DND-41 (cell line): ENCODE measurements at regions not wholly inside any gene's neighbourhood (a gene's known extent, or its start where the extent isn't known, plus 50 kb on each side); places are given as distances from the start of the nearest gene placed in this dataset.

Experiments
- ATAC-seq: fragments of 200-7000 bp; cut with Tn5 transposase; 3 replicates; pipeline ENCODE4 v1.9.1; 2021; ENCODE audit warnings: low read depth; ENCODE audit not compliant: insufficient read depth
- DNase-seq: peaks from one replicate; pipeline ENCODE4 v3.0.0-alpha.2; 2020
- H2AFZ ChIP-seq: 2 replicates; pipeline ENCODE4 v1.6.0; 2012; ENCODE audit warnings: low read depth, low read length
- H3K27ac ChIP-seq: 2 replicates; pipeline ENCODE4 v1.5.1; 2012; ENCODE audit warnings: low read length, inconsistent platforms
- H3K27me3 ChIP-seq: fragments of 200-600 bp; sonication (generic); 2 replicates; pipeline ENCODE4 v1.6.0; 2012; ENCODE audit warnings: low read length, mild to moderate bottlenecking, inconsistent platforms; ENCODE audit not compliant: insufficient read depth, poor library complexity
- H3K36me3 ChIP-seq: 2 replicates; pipeline ENCODE4 v1.5.1; 2012; ENCODE audit warnings: low read length, inconsistent platforms; ENCODE audit not compliant: insufficient read depth
- H3K4me1 ChIP-seq: 2 replicates; pipeline ENCODE4 v1.5.1; 2012; ENCODE audit warnings: mild to moderate bottlenecking, low read length; ENCODE audit not compliant: insufficient read depth
- H3K4me2 ChIP-seq: 2 replicates; pipeline ENCODE4 v1.6.0; 2012; ENCODE audit warnings: mild to moderate bottlenecking, moderate library complexity, low read length, inconsistent platforms; ENCODE audit not compliant: insufficient read depth
- H3K4me3 ChIP-seq, 2 experiments: fragments of 200-600 bp in 1 of 2; shearing (Covaris generic) in 1 of 2; 2 replicates each; pipeline ENCODE4 v1.5.1; 2012 to 2016; ENCODE audit warnings: inconsistent platforms in 2 of 2, low read length in 2 of 2, mild to moderate bottlenecking in 2 of 2, low read depth in 1 of 2, moderate library complexity in 1 of 2
- H3K79me2 ChIP-seq: 2 replicates; pipeline ENCODE4 v1.6.0; 2012; ENCODE audit warnings: low read length, inconsistent platforms; ENCODE audit not compliant: insufficient read depth
- H3K9ac ChIP-seq: 2 replicates; pipeline ENCODE4 v1.6.0; 2012; ENCODE audit warnings: low read depth, mild to moderate bottlenecking, inconsistent platforms, low read length, moderate library complexity
- H3K9me3 ChIP-seq: 2 replicates; pipeline ENCODE4 v1.5.1; 2012; ENCODE audit warnings: low read length, moderate library complexity, mild to moderate bottlenecking, inconsistent platforms; ENCODE audit not compliant: insufficient read depth, severe bottlenecking
- H4K20me1 ChIP-seq: 2 replicates; pipeline ENCODE4 v1.6.0; 2012; ENCODE audit warnings: low read length; ENCODE audit not compliant: insufficient read depth
- CTCF ChIP-seq: IDR thresholded peaks from 2 replicates; pipeline ENCODE4 v1.5.1; 2012; ENCODE audit warnings: borderline replicate concordance, low read length, moderate library complexity, mild to moderate bottlenecking; ENCODE audit not compliant: poor library complexity, severe bottlenecking; ENCODE audit errors: extremely low read depth
- EZH2 ChIP-seq: IDR thresholded peaks from 3 replicates; pipeline ENCODE4 v1.6.1; 2012; ENCODE audit warnings: borderline replicate concordance, low read depth, mild to moderate bottlenecking, moderate library complexity, low read length, inconsistent platforms; ENCODE audit not compliant: severe bottlenecking

GRCh38 chr20:24149881-24150307 is 161.3 kb upstream of the GGTLC1 start:
- ATAC-seq, result no peak
- Histone ChIP-seq H3K4me1 (peaks cover 24% of the 10 kb centered on the region), H3K9ac (no peak overlapping the region), H3K27me3 (no peaks in the 10 kb centered on the region), H3K4me2 (no peak overlapping the region), H3K9me3 (peaks cover 32% of the 10 kb centered on the region), H3K36me3 (no peaks in the 10 kb centered on the region), H4K20me1 (no peaks in the 10 kb centered on the region), H3K27ac (peak overlapping the region; percentile 87), H2AFZ (no peak overlapping the region), H3K79me2 (no peaks in the 10 kb centered on the region), H3K4me3 (peak overlapping the region in 1 of 2 experiments; percentile 18; a peak in 1 of 4 replicates)
- no peak for DNase-seq
- no peak for TF ChIP-seq CTCF
- no peak for TF ChIP-seq EZH2

GRCh38 chr20:24149175-24149574 is 160.6 kb upstream of the GGTLC1 start:
- Histone ChIP-seq H3K4me2 (no peak overlapping the region), H2AFZ (no peak overlapping the region), H4K20me1 (no peaks in the 10 kb centered on the region), H3K79me2 (no peaks in the 10 kb centered on the region), H3K4me1 (peaks cover 24% of the 10 kb centered on the region), H3K4me3 (no peak overlapping the region), H3K9me3 (peaks cover 32% of the 10 kb centered on the region), H3K36me3 (no peaks in the 10 kb centered on the region), H3K27ac (peak overlapping the region; percentile 87), H3K9ac (peak overlapping the region; percentile 18; the same call in 1 of the 2 replicates), H3K27me3 (no peaks in the 10 kb centered on the region)
- no peak for ATAC-seq
- DNase-seq, result no peak
- TF ChIP-seq EZH2 (no peak), CTCF (no peak)

GRCh38 chr20:24148372-24148771 is 159.8 kb upstream of the GGTLC1 start:
- Histone ChIP-seq H3K27ac (peak overlapping the region; percentile 87), H3K9ac (peak overlapping the region; percentile 18; the same call in 1 of the 2 replicates), H3K4me3 (no peak overlapping the region), H3K4me2 (no peak overlapping the region), H3K4me1 (peaks cover 24% of the 10 kb centered on the region), H4K20me1 (no peaks in the 10 kb centered on the region), H3K79me2 (no peaks in the 10 kb centered on the region), H2AFZ (no peak overlapping the region; the same call in 1 of the 2 replicates), H3K36me3 (no peaks in the 10 kb centered on the region), H3K9me3 (peaks cover 32% of the 10 kb centered on the region), H3K27me3 (no peaks in the 10 kb centered on the region)
- DNase-seq (peak; percentile 80), ATAC-seq (peak; percentile 86)
- TF ChIP-seq EZH2 (no peak), CTCF (no peak)

- no peak for TF ChIP-seq EZH2
- TF ChIP-seq CTCF, result no peak
- Histone ChIP-seq H3K27ac (peak overlapping the region; percentile 87), H4K20me1 (no peaks in the 10 kb centered on the region), H3K79me2 (no peaks in the 10 kb centered on the region), H3K4me3 (no peak overlapping the region), H3K4me1 (peaks cover 24% of the 10 kb centered on the region), H3K9ac (peak overlapping the region; percentile 18; the same call in 1 of the 2 replicates), H3K27me3 (no peaks in the 10 kb centered on the region), H3K4me2 (no peak overlapping the region), H2AFZ (no peak overlapping the region; the same call in 1 of the 2 replicates), H3K36me3 (no peaks in the 10 kb centered on the region), H3K9me3 (peaks cover 32% of the 10 kb centered on the region)
- DNase-seq (no peak), ATAC-seq (no peak)
Observed at GRCh38 chr20:24147961-24148360, 159.4 kb upstream of the GGTLC1 start.
